SU-DHL-6 (cell line): ENCODE measurements at regions not wholly inside any gene's neighbourhood (a gene's known extent, or its start where the extent isn't known, plus 50 kb on each side); places are given as distances from the start of the nearest gene placed in this dataset.

ENCODE experiments used
- EZH2phosphoT487 ChIP-seq: fragments of 200-600 bp; sonication (generic), shearing (Covaris generic); conservative IDR thresholded peaks from 2 replicates; pipeline ENCODE4 v1.6.1; 2018; ENCODE audit warnings: mild to moderate bottlenecking, antibody characterized with exemption, low read length, moderate library complexity, mixed read lengths
- TF ChIP-seq, protein P1 (sequence below): fragments of 200-600 bp; sonication (generic); IDR thresholded peaks from one replicate; pipeline ENCODE4 v1.5.1; 2017; ENCODE audit warnings: antibody characterized with exemption, mild to moderate bottlenecking, low read length, moderate library complexity; ENCODE audit not compliant: insufficient read depth, poor library complexity, severe bottlenecking

DNA sequence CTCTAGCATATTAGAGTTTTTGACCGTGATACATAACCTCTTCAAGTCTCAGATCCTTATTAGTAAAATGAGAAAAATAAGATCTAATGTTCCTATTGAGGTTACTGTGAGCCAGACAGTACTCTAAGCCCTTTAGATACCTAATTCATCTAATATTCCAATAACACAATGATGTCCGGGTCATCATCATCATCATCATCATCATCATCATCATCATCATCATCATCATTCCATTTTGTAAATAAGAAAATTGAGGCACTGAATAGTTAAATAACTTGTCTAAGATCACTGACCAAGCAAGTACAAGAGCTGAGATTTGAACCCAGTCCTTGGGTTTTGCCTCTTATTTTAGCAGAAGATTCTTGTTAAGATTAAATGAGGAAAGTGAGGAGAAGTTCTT lies 643.0 kb downstream of the HDGFL1 start:
- TF ChIP-seq, protein P1, sequence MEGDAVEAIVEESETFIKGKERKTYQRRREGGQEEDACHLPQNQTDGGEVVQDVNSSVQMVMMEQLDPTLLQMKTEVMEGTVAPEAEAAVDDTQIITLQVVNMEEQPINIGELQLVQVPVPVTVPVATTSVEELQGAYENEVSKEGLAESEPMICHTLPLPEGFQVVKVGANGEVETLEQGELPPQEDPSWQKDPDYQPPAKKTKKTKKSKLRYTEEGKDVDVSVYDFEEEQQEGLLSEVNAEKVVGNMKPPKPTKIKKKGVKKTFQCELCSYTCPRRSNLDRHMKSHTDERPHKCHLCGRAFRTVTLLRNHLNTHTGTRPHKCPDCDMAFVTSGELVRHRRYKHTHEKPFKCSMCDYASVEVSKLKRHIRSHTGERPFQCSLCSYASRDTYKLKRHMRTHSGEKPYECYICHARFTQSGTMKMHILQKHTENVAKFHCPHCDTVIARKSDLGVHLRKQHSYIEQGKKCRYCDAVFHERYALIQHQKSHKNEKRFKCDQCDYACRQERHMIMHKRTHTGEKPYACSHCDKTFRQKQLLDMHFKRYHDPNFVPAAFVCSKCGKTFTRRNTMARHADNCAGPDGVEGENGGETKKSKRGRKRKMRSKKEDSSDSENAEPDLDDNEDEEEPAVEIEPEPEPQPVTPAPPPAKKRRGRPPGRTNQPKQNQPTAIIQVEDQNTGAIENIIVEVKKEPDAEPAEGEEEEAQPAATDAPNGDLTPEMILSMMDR, result no peak
- no peak for TF ChIP-seq EZH2phosphoT487
